HUES64 (cell line): ENCODE measurements at regions not wholly inside any gene's neighbourhood (a gene's known extent, or its start where the extent isn't known, plus 50 kb on each side); places are given as distances from the start of the nearest gene placed in this dataset.
"Not testable (repeated sequence)": the region's sequence is repeated elsewhere in the genome, so short reads cannot be mapped to it uniquely, and the experiment has no call there.

Source experiments
- H3K27ac ChIP-seq: 2 replicates; pipeline ENCODE4 v1.7.0; 2013; ENCODE audit warnings: low read depth, low read length, inconsistent platforms
- H3K27me3 ChIP-seq: 2 replicates; pipeline ENCODE4 v1.6.1; 2013; ENCODE audit warnings: mild to moderate bottlenecking, low read length; ENCODE audit not compliant: insufficient read depth
- H3K36me3 ChIP-seq: 2 replicates; pipeline ENCODE4 v1.6.1; 2013; ENCODE audit warnings: mild to moderate bottlenecking, low read length; ENCODE audit not compliant: insufficient read depth
- H3K4me1 ChIP-seq: 2 replicates; pipeline ENCODE4 v1.6.1; 2013; ENCODE audit warnings: mild to moderate bottlenecking, low read length, moderate library complexity; ENCODE audit not compliant: insufficient read depth
- H3K4me3 ChIP-seq: 2 replicates; pipeline ENCODE4 v1.5.1; 2013; ENCODE audit warnings: mild to moderate bottlenecking, low read length, moderate library complexity
- H3K9ac ChIP-seq: 2 replicates; pipeline ENCODE4 v1.6.1; 2013; ENCODE audit warnings: mild to moderate bottlenecking, low read depth, low read length
- H3K9me3 ChIP-seq: 2 replicates; pipeline ENCODE4 v1.6.1; 2013; ENCODE audit warnings: low read depth, low read length; ENCODE audit not compliant: insufficient read depth
- WGBS: fragments of 150-250, 120-280 bp; methylation state at CpG from one replicate; pipeline ENCODE4 v1.1.7; 2013; ENCODE audit warnings: missing lambda C conversion rate; 5-methylcytosine and 5-hydroxymethylcytosine counted together

DNA sequence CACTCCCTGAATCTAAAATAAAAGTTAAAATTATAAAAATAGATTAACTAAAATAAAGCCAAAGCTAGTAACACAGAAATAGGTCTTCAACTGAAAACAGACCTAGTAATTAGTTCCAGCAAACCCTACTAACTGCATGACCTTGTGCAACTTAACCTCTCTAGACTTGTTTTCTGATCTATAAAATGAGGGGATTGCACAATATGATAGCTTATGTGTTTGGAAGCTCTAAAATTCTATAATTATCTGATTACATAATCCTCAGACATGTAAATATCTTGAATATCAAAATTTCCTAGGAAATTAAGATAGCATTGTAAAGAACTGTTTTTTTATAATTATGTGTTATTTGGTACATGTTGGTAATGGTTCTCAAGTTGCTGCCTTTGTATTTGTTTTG, 144.1 kb upstream of the GRIP1 start:
- Histone ChIP-seq H3K27me3 (no peaks in the 10 kb centered on the region), H3K36me3 (no peaks in the 10 kb centered on the region)

DNA sequence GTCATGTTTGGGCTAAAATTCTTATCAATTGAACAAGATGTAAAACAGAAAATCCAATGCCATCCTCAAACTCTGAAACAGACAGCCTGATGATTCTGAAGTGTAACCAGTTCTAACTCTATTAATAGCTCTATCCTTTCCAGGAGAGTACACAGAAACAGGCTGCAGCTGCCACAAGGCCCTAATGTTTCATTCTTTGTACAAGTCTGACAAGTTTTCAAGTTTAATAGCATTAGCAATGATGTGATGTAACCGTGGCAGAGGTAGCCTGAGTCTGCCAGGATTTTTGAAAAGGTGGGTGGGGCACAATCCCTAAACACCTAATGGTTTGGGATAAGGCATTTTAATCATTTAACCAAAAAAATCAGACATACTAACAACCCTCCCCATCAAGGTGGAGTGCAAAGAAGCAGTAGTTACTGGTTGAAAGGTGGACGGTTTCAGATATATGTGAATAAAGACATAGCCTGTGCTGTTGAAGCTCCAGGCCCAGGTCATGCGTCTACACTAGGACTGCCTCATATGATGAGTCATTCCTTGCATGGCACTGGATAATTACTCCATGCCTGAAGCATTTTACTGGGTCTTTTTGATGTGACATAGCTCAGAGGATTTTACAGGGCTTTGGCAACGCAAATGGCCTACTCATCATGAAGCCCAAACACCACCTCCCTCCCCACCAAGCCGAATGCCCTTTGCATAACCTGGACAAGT, 145.1 kb upstream of the GRIP1 start:
- H3K36me3 ChIP-seq: no peaks in the 10 kb centered on the region
- no peaks in the 10 kb centered on the region; the same call in 1 of the 2 replicates for H3K4me1 ChIP-seq
- WGBS: 93% methylated on average over 5 of the region's 5 CpGs
- H3K9ac ChIP-seq: no peak overlapping the region
- H3K9me3 ChIP-seq: no peaks in the 10 kb centered on the region
- H3K27ac ChIP-seq: no peak overlapping the region
- H3K4me3 ChIP-seq: no peak overlapping the region
- H3K27me3 ChIP-seq: no peaks in the 10 kb centered on the region

More for the DNA sequence above, 144.1 kb upstream of the GRIP1 start:
- Histone ChIP-seq H3K9ac (no peak overlapping the region), H3K9me3 (no peaks in the 10 kb centered on the region), H3K4me1 (no peaks in the 10 kb centered on the region; the same call in 1 of the 2 replicates), H3K27ac (no peak overlapping the region), H3K4me3 (no peak overlapping the region)

DNA sequence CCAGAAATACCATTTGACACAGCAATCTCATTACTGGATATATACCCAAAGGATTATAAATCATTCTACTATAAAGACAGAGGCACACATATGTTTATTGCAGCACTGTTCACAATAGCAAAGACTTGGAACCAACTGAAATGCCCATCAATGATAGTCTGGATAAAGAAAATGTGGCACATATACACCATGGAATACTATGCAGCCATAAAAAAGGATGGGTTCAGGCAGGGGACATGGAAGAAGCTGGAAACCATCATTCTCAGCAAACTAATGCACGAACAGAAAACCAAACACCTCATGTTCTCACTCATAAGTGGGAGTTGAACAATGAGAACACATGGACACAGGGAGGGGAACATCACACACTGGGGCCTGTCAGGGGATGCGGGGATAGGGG, 147.0 kb upstream of the GRIP1 start:
- not testable (repeated sequence) for H3K27ac ChIP-seq, H3K27me3 ChIP-seq, H3K9me3 ChIP-seq, H3K9ac ChIP-seq, H3K4me3 ChIP-seq, H3K4me1 ChIP-seq, H3K36me3 ChIP-seq
- 96% methylated on average over 1 of the region's 2 CpGs for WGBS

DNA sequence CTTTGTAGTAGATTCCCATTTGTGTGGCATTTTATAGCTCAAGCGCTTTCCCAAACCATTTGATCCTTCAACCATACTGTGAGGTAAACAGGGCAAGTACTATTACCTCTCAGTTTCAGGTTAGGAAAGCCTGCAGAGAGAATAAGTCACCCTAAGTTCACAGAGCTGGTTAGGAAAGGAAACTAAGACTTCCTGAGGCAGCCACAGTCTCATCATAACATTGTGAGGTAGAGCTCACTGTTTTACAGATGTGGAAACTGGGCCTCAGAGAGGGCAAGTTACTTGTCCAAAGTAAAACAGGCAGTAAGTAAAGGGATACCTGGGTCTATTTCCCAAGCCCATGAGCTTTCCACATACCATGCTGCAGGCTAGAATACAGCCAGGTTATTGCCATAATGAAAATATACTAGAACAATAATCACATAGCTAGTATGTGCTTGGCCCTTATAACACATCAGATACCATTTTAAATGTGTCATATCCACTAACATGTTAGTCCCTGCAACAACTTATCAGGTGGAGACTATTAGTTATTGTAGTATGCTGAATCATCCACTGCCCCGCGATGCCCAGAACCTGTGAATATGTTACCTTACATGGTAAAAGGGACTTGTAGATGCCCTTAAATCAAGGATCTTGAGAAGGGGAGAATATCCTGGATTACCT, 150.9 kb upstream of the GRIP1 start:
- H3K27ac ChIP-seq: no peak overlapping the region
- WGBS: 92% methylated on average over 3 of the region's 3 CpGs
- H3K27me3 ChIP-seq: no peaks in the 10 kb centered on the region
- H3K36me3 ChIP-seq: no peaks in the 10 kb centered on the region
- no peak overlapping the region for H3K4me3 ChIP-seq
- H3K9me3 ChIP-seq: no peaks in the 10 kb centered on the region
- no peaks in the 10 kb centered on the region for H3K4me1 ChIP-seq
- H3K9ac ChIP-seq: no peak overlapping the region

DNA sequence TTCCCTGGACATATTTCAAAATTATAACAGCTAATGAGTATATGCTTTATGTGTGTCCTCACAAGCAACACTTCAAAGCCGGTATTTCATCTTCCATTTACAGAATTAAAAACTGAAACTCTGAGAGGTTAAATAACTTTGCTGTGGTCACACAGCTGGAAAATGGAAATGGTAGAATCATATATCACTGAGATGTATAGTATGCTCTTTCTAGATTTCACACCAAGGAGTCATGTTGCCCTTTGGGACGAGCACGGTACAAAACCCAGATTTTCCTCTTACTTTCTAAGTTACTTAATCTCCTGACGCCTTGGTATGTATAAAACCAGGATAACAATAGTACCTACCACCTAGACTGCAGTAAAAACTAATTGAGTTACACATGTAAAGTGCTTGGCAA, 152.6 kb upstream of the GRIP1 start:
- 93% methylated on average over 3 of the region's 4 CpGs for WGBS
- H3K4me1 ChIP-seq: no peaks in the 10 kb centered on the region
- no peaks in the 10 kb centered on the region for H3K36me3 ChIP-seq
- no peak overlapping the region for H3K4me3 ChIP-seq
- H3K9me3 ChIP-seq: no peaks in the 10 kb centered on the region
- H3K27ac ChIP-seq: no peak overlapping the region
- H3K9ac ChIP-seq: no peak overlapping the region
- H3K27me3 ChIP-seq: no peaks in the 10 kb centered on the region

DNA sequence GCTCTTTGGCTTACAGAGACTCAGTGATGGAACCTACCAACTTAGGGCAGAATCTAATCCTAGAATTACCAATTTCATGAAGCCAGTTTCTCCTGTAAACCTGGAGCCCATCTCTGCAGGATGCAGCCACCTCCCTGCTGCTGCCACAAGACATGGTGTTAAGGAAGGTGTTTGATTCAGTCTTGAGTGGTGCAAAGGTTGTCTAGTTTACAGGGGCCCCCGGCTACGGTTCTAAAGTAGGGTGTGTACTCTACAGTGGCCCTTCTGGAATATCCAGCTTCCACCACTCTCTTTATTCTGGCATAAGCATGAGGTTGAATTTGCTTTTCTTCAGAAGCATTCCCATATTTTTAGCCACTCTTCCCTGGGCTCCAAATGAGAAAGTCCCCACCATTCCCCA, 154.1 kb upstream of the GRIP1 start:
- no peaks in the 10 kb centered on the region for H3K27me3 ChIP-seq
- WGBS: 100% methylated on average over 2 of the region's 2 CpGs

DNA sequence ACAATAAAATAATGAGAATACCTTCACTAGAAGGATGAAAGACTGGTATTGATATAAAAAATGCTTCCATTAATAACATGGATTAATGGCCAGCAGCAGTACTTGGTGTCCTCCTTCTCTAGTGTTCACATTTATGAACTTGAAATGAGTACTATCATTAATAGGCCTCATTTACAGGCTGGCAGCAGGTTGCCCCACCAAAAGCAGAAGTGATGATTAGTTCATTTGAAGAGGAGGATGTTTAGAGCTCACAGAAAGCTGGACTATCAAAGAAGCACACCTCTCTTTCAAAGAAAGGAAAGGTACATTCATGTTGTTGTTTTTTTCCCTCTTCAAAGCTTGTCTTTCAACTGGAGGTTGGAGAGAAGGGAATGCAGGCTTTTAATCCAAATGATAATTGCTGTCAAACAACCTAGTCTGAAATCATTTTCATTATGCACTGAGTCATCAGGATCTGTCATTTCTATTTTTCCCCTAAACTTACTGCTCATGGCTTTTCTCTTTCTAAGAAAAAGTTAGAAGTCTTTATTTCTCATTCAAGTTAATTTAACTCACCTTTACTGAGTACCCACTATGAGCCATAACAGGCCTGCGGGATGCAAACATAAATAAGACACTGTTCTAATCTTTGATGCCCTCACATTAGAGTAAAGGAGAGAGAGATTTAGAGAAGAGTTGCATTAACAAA, 157.9 kb upstream of the GRIP1 start:
- WGBS: no CpG with 5 or more reads among the region's 1 CpG
- Histone ChIP-seq H3K4me3 (no peak overlapping the region), H3K36me3 (no peaks in the 10 kb centered on the region)

More for the DNA sequence above, 154.1 kb upstream of the GRIP1 start:
- no peak overlapping the region for H3K9ac ChIP-seq
- H3K9me3 ChIP-seq: no peaks in the 10 kb centered on the region
- no peak overlapping the region for H3K4me3 ChIP-seq
- H3K36me3 ChIP-seq: no peaks in the 10 kb centered on the region
- no peaks in the 10 kb centered on the region for H3K4me1 ChIP-seq
- no peak overlapping the region for H3K27ac ChIP-seq

DNA sequence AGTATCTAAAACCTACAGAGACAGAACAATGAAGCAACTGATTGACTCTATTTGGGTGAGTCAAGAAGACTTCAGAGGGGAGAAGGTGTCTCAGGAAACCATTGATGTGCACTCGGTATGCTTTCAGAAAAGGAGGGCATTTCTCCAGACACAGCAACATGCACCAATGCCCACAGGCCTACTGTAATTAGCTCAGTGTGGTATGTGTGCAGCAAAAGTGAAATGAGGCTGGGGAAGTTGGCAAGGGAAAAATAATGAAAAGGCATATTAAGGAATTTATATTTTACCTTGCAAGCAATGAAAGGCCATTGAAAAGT, 158.4 kb upstream of the GRIP1 start:
- Histone ChIP-seq H3K27me3 (no peaks in the 10 kb centered on the region), H3K9ac (no peak overlapping the region), H3K4me3 (no peak overlapping the region), H3K36me3 (no peaks in the 10 kb centered on the region), H3K4me1 (no peaks in the 10 kb centered on the region), H3K27ac (no peak overlapping the region), H3K9me3 (no peaks in the 10 kb centered on the region)
- WGBS: 81% methylated on average over 1 of the region's 1 CpG

More for the DNA sequence above, 157.9 kb upstream of the GRIP1 start:
- H3K27ac ChIP-seq: no peak overlapping the region
- no peaks in the 10 kb centered on the region for H3K9me3 ChIP-seq
- H3K27me3 ChIP-seq: no peaks in the 10 kb centered on the region
- H3K4me1 ChIP-seq: no peaks in the 10 kb centered on the region
- H3K9ac ChIP-seq: no peak overlapping the region

DNA sequence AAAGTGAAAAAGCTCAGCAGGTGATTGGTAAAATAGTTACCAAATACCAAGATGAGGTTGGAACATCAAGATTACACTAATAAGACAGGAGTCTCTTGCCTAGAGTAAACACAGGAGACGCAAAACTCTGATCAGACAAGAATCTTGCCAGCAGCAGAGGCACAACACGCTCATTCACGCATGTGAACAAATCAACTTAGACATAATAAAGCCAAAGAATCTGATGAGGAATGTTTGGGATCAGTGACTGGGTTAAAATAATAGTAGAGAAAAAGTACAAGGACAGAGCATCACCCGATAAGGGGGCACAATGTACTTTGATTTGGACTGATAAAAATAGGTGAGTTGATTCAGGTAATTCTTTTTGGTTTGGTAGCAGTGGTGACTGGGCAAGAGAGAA, 159.5 kb upstream of the GRIP1 start:
- Histone ChIP-seq H3K9ac (no peak overlapping the region), H3K4me1 (no peaks in the 10 kb centered on the region), H3K36me3 (no peaks in the 10 kb centered on the region), H3K9me3 (no peaks in the 10 kb centered on the region), H3K27ac (no peak overlapping the region), H3K27me3 (no peaks in the 10 kb centered on the region), H3K4me3 (no peak overlapping the region)
- 96% methylated on average over 4 of the region's 4 CpGs for WGBS

DNA sequence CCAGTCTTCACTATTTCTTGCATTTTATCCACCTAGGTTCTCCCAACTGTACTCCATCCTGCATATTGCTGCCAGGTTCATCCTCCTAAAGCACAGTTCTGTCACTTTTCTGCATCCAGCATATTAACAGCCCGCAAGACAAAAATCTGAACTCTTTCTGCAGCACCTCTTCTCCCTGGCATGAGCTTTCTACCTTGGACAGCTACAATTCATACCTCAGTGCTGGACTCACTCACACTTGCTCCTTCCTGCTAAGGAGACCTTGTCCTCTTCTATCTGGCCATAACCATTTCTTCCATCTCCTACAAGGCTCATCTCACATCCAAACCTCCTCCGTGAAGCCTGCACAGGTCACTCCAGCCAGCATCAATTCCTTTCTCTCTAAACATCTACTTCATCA, 170.1 kb upstream of the GRIP1 start:
- Histone ChIP-seq H3K4me3 (no peak overlapping the region), H3K4me1 (no peaks in the 10 kb centered on the region), H3K27ac (no peak overlapping the region), H3K9me3 (no peaks in the 10 kb centered on the region), H3K27me3 (no peaks in the 10 kb centered on the region), H3K36me3 (no peaks in the 10 kb centered on the region), H3K9ac (no peak overlapping the region)
- 92% methylated on average over 2 of the region's 2 CpGs for WGBS

DNA sequence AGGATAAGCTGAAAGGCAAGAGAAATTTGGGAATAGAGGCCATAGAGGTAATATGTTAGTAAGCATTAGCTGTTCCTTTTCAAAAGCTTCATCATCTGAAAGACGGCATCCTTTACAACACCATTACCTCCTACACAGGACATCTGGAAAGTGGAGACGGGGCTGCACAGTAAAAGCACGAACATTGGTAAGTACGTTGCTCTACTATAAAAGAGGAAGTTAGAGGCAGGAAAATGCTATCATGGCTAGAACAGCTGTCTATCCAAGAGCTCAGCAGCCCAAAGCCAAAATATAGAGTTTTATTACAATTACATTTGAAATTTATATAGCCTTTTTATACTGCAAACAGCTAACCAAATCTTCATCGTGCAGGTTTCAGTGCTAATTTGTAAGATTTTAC, 172.3 kb upstream of the GRIP1 start:
- Histone ChIP-seq H3K9me3 (no peaks in the 10 kb centered on the region), H3K36me3 (no peaks in the 10 kb centered on the region), H3K9ac (no peak overlapping the region), H3K27me3 (no peaks in the 10 kb centered on the region), H3K4me1 (no peaks in the 10 kb centered on the region), H3K4me3 (no peak overlapping the region), H3K27ac (no peak overlapping the region)
- WGBS: 91% methylated on average over 5 of the region's 5 CpGs
